ENCODE measurements at regions not wholly inside any gene's neighbourhood (a gene's known extent, or its start where the extent isn't known, plus 50 kb on each side); places are given as distances from the start of the nearest gene placed in this dataset.

DNA sequence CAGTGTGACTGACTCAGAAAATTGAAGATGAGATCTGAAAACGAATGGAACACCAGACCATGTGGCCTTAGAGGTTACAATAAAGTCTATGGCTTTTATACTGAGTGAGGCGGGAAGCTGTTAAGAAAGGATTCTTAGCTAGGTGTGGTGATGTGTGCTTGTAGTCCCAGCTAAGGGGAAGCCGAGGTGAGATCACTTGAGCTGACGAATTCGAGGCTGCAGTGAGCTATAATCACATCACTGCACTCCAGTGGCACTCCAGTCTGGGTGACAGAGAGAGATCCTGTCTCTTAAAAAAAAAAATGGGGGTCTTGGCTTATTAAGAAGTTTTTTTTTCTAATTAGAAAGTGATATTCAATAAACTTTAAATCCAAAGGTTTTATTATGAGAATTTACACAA lies 678.6 kb downstream of the TMTC2 start:
- Mint-ChIP-seq H3K27me3 (ENCODE audit: insufficient read depth) (no peaks in the 10 kb centered on the region), H3K4me3 (no peak overlapping the region), H3K4me1 (ENCODE audit: low read depth) (no peaks in the 10 kb centered on the region), H3K9me3 (peaks cover 37% of the 10 kb centered on the region), H3K27ac (no peak overlapping the region), H3K36me3 (ENCODE audit: low read depth) (no peaks in the 10 kb centered on the region)
- TF ChIP-seq CTCF (IDR thresholded peaks at IDR 0.05) = no peak
- no peak for DNase-seq

DNA sequence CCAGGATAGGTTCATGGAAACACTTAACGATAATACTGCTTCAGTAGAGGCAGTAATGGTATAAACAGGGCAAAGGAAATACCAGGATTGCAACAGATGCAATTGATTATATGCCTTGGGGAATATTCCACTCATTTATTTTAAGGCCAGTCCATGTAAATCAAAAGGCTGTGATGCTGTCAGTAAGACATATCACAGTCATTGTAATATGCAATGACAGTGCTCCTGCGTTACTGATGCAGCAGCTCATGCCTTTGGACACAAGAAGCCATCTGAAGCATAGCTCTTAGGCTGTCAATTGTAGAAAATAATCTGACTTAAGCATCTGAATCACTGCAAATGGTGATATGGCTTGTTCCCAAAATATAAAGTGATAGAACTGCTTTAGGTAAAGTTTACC lies 674.8 kb downstream of the TMTC2 start:
- no peaks in the 10 kb centered on the region for H3K4me1 Mint-ChIP-seq (ENCODE audit: low read depth)
- H3K4me3 Mint-ChIP-seq = no peak overlapping the region
- no peaks in the 10 kb centered on the region for H3K36me3 Mint-ChIP-seq (ENCODE audit: low read depth)
- no peak for TF ChIP-seq CTCF (IDR thresholded peaks at IDR 0.05)
- no peak overlapping the region for H3K27ac Mint-ChIP-seq
- peaks cover 39% of the 10 kb centered on the region for H3K9me3 Mint-ChIP-seq
- no peaks in the 10 kb centered on the region for H3K27me3 Mint-ChIP-seq (ENCODE audit: insufficient read depth)
- no peak for DNase-seq

DNA sequence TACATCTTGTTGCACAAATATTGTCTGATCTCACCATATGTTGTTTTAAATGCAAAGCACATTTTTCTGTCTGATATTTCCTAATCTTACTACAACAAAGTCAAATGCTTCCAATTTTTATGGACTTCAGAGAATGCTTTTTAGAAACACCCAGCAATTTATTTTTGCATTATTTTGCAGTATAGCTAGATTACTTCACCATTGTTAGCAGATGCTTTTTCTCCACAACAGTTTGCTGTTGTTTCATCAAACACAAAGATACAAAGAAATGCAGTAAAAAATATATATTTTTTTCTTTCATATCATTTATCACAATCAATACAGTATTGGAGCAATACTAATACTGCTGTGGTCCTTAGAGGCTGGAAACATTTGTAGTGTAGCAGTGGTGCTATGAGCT lies 674.4 kb downstream of the TMTC2 start:
- Mint-ChIP-seq H3K4me1 (ENCODE audit: low read depth) (no peaks in the 10 kb centered on the region), H3K27me3 (ENCODE audit: insufficient read depth) (no peaks in the 10 kb centered on the region), H3K9me3 (peaks cover 38% of the 10 kb centered on the region), H3K27ac (no peak overlapping the region), H3K36me3 (ENCODE audit: low read depth) (no peaks in the 10 kb centered on the region), H3K4me3 (no peak overlapping the region)
- no peak for DNase-seq
- TF ChIP-seq CTCF (IDR thresholded peaks at IDR 0.05) = no peak

GRCh38 chr12:83349907-83350611 lies 663.4 kb downstream of the TMTC2 start:
- no peak for DNase-seq
- Mint-ChIP-seq H3K27me3 (ENCODE audit: insufficient read depth) (no peaks in the 10 kb centered on the region), H3K9me3 (peaks cover 23% of the 10 kb centered on the region), H3K4me3 (no peak overlapping the region), H3K36me3 (ENCODE audit: low read depth) (no peaks in the 10 kb centered on the region), H3K27ac (no peak overlapping the region), H3K4me1 (ENCODE audit: low read depth) (no peaks in the 10 kb centered on the region)
- TF ChIP-seq CTCF (IDR thresholded peaks at IDR 0.05) = no peak

DNA sequence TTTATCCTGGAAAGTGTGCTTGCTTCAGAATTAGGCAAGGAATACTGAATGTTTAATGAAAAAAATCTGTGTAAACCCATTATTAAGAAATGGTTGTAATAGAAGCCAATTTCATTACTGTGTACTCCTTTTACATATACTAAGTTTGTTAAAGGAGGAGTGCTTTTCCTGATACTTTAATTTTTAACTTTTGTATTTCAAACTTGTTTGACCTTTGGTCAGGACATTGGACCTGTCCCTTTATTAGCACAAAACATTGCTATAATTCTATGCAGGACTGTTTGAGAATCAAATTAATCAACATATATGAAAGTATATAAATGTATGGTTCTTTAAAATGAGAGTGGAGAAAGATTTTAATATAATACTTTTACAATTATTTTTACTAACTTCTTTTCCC lies 659.6 kb downstream of the TMTC2 start:
- H3K4me3 Mint-ChIP-seq = no peak overlapping the region
- DNase-seq = no peak
- TF ChIP-seq CTCF (IDR thresholded peaks at IDR 0.05) = no peak
- H3K27me3 Mint-ChIP-seq (ENCODE audit: insufficient read depth) = no peaks in the 10 kb centered on the region
- H3K9me3 Mint-ChIP-seq = peaks cover 37% of the 10 kb centered on the region
- no peak overlapping the region for H3K27ac Mint-ChIP-seq
- no peaks in the 10 kb centered on the region; the same call in 1 of the 2 replicates for H3K36me3 Mint-ChIP-seq (ENCODE audit: low read depth)
- H3K4me1 Mint-ChIP-seq (ENCODE audit: low read depth) = no peaks in the 10 kb centered on the region

Data from HFFc6 (cell line).